ENCODE measurements at regions not wholly inside any gene's neighbourhood (a gene's known extent, or its start where the extent isn't known, plus 50 kb on each side); places are given as distances from the start of the nearest gene placed in this dataset.

GRCh38 chr5:71953866-71954265 is 153.4 kb upstream of the MAP1B start:
- TF ChIP-seq CTCF (IDR thresholded peaks at IDR 0.05; ENCODE audit: insufficient read depth, low read depth, low read length, missing control alignments) = no peak
- DNase-seq (ENCODE audit: low read depth) = no peak

GRCh38 chr5:71954329-71954728 is 152.9 kb upstream of the MAP1B start:
- no peak for TF ChIP-seq CTCF (IDR thresholded peaks at IDR 0.05; ENCODE audit: insufficient read depth, low read depth, low read length, missing control alignments)
- no peak for DNase-seq (ENCODE audit: low read depth)

More at GRCh38 chr5:71953866-71954265, 153.4 kb upstream of the MAP1B start:
- no peak overlapping the region for H3K4me3 ChIP-seq (ENCODE audit: low read length)

GRCh38 chr5:71955723-71956122 is 151.6 kb upstream of the MAP1B start:
- H3K4me3 ChIP-seq (ENCODE audit: low read length) = no peak overlapping the region
- TF ChIP-seq CTCF (IDR thresholded peaks at IDR 0.05; ENCODE audit: insufficient read depth, low read depth, low read length, missing control alignments) = no peak
- peak; percentile 55 for DNase-seq (ENCODE audit: low read depth)

More at GRCh38 chr5:71954329-71954728, 152.9 kb upstream of the MAP1B start:
- no peak overlapping the region for H3K4me3 ChIP-seq (ENCODE audit: low read length)

DNA sequence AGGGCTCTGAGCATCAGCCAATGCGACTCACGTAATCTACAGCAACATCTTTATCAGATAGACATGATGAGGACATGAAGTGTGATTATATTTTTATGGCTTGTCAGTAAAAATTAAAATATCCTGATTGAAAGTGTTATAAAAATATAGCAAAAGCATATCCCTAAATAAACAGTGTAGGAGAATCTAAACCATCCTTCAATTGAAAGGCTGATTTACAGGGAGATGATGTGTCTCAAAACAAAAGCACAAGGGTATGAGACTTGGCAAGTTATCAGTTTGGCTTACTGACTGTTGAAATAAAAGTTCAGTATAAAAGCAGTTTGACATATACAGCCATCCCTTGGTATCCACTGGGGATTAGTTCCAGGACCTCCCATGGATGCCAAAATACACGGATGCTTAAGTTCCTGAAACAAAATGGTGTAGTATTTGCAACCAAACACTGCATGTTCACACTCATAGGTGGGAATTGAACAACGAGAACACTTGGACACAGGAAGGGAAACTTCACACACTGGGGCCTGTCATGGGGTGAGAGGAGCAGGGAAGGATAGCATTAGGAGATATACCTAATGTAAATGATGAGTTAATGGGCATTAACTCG is 149.9 kb upstream of the MAP1B start:
- no peak for DNase-seq (ENCODE audit: low read depth)
- TF ChIP-seq CTCF (IDR thresholded peaks at IDR 0.05; ENCODE audit: insufficient read depth, low read depth, low read length, missing control alignments) = no peak
- no peak overlapping the region for H3K4me3 ChIP-seq (ENCODE audit: low read length)

DNA sequence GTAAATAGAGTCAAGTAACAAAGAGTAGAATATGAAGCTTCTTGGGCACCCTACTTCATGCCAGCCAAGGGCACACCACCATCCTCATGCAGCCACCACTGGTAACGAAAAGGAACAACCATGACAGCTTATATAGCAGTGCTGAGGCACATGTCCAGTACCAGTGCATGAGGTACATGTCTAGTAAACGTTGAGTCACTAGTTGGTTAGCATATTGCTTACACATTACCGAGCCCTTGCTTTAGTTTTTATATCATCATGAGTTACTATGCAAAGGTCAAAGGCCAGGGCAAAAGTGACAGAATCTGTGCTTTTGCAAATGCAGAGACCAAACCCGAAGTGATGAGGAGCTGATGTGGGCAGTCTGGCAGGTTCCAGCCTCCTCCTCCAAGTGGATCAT is 147.1 kb upstream of the MAP1B start:
- no peak overlapping the region for H3K4me3 ChIP-seq (ENCODE audit: low read length)
- TF ChIP-seq CTCF (IDR thresholded peaks at IDR 0.05; ENCODE audit: insufficient read depth, low read depth, low read length, missing control alignments) = no peak
- peak; percentile 8 for DNase-seq (ENCODE audit: low read depth)

DNA sequence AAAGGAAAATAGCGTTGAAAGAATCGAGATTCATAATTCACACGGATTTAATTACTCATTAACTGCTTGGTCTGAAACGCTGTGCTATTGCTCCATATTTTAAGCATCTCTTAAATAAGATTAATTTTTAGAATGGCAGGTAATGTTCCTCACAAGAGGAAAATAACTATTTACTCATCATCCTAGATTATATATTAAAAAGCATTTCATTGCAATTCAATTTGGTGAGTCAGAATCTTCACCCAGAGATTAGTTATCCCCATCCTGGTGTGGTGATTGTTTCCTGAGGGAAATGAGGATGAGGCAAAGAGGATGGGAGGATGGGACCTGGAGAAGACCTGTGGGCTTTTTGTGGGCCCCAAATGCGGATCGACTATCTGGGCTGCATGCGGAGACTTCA is 145.5 kb upstream of the MAP1B start:
- TF ChIP-seq CTCF (IDR thresholded peaks at IDR 0.05; ENCODE audit: insufficient read depth, low read depth, low read length, missing control alignments) = no peak
- H3K4me3 ChIP-seq (ENCODE audit: low read length) = no peak overlapping the region
- no peak for DNase-seq (ENCODE audit: low read depth)

- DNase-seq (ENCODE audit: low read depth) = no peak
- H3K4me3 ChIP-seq (ENCODE audit: low read length) = no peak overlapping the region
- TF ChIP-seq CTCF (IDR thresholded peaks at IDR 0.05; ENCODE audit: insufficient read depth, low read depth, low read length, missing control alignments) = no peak
Observed at GRCh38 chr5:71969460-71969859, 137.8 kb upstream of the MAP1B start.

Measured in epithelial cell of esophagus (primary cell).